Activated CD4-positive, alpha-beta T cell treated with anti-CD3 and anti-CD28 coated beads for 36 hours (primary cell): ENCODE measurements at regions not wholly inside any gene's neighbourhood (a gene's known extent, or its start where the extent isn't known, plus 50 kb on each side); places are given as distances from the start of the nearest gene placed in this dataset.

Source experiments
- ATAC-seq: fragments of 200-7000 bp; cut with Tn5 transposase; one replicate; pipeline ENCODE4 v1.10.0; 2021; ENCODE audit warnings: mild to moderate bottlenecking, moderate library complexity
- CTCF ChIA-PET: fragments of 350-600 bp; sonication (Branson Sonifier 250); formaldehyde crosslinking; loops from one replicate; lab custom pipeline; 2021; ENCODE audit warnings: antibody characterized with exemption; lab: Charles Lee
- POLR2A ChIA-PET: fragments of 350-600 bp; sonication (Branson Sonifier 250); formaldehyde crosslinking; loops from one replicate; lab custom pipeline; 2021; ENCODE audit warnings: antibody characterized with exemption, inconsistent platforms; lab: Charles Lee
- DNase-seq: peaks from one replicate; pipeline ENCODE4 v3.0.0-alpha.2; 2020
- H3K27ac Mint-ChIP-seq: one replicate; pipeline ENCODE4 v1.8.0; 2021; ENCODE audit warnings: mixed read lengths
- H3K27me3 Mint-ChIP-seq: one replicate; pipeline ENCODE4 v1.8.0; 2021; ENCODE audit warnings: mixed read lengths
- H3K36me3 Mint-ChIP-seq: one replicate; pipeline ENCODE4 v1.8.0; 2021; ENCODE audit warnings: low read depth, mixed read lengths
- H3K4me1 Mint-ChIP-seq: one replicate; pipeline ENCODE4 v1.8.0; 2021; ENCODE audit warnings: mixed read lengths
- H3K4me3 Mint-ChIP-seq: one replicate; pipeline ENCODE4 v1.8.0; 2021; ENCODE audit warnings: mild to moderate bottlenecking, moderate library complexity, mixed read lengths
- H3K9me3 Mint-ChIP-seq: one replicate; pipeline ENCODE4 v1.8.0; 2021; ENCODE audit warnings: low read depth, mixed read lengths
- intact Hi-C, 2 experiments: fragments of 100-400 bp; cut with DNase I in 1 of 2; cut with micrococcal nuclease in 1 of 2; formaldehyde crosslinking; loops; one replicate each; pipeline versions ENCODE4 v1.14.2 to v1.15.1; 2022 to 2024; cut with DNase I, micrococcal nuclease

DNA sequence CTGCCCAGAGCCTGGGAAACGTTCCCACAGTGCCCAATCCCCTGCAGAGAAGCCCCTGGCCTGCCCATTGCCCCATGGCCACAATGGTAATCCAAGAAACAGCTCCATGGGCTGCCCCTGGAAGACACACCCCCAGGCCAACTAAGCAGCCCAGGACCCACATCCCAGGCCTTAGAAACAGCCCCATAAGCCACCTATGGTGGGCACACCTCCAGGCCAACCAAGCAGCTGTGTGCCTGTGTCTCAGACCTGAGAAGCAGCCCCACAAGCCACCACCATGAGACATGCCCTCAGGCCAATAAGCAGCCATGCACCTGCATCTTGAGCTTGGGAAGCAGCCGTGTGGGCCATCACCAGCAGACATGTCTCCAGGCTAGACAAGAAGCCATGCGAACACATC, 52.9 kb upstream of the SSBP2 start:
- DNase-seq (no peak), ATAC-seq (no peak)
- peaks cover 15% of the 10 kb centered on the region for H3K9me3 Mint-ChIP-seq
- ChIA-PET CTCF (interaction anchor here (1.0 kb wide), 1 partner anchor 44 kb away, joined by 3 read pairs; no protein-coding TSS in a partner anchor), POLR2A (no interaction called here)
- H3K27ac Mint-ChIP-seq, result no peak overlapping the region
- H3K4me1 Mint-ChIP-seq, result peaks cover 9% of the 10 kb centered on the region
- peaks cover 2% of the 10 kb centered on the region for H3K36me3 Mint-ChIP-seq
- intact Hi-C loops, result no loop called here
- H3K4me3 Mint-ChIP-seq, result no peak overlapping the region
- H3K27me3 Mint-ChIP-seq, result no peaks in the 10 kb centered on the region

- peaks cover 10% of the 10 kb centered on the region for H3K9me3 Mint-ChIP-seq
- H3K27me3 Mint-ChIP-seq, result no peaks in the 10 kb centered on the region
- intact Hi-C loops, result no loop called here
- ATAC-seq (no peak), DNase-seq (no peak)
- peaks cover 2% of the 10 kb centered on the region for H3K36me3 Mint-ChIP-seq
- H3K4me1 Mint-ChIP-seq, result peaks cover 12% of the 10 kb centered on the region
- H3K4me3 Mint-ChIP-seq, result no peak overlapping the region
- H3K27ac Mint-ChIP-seq, result no peak overlapping the region
- CTCF ChIA-PET, result no interaction called here
- POLR2A ChIA-PET, result no interaction called here
Observed at GRCh38 chr5:81802625-81803024, 51.7 kb upstream of the SSBP2 start.

DNA sequence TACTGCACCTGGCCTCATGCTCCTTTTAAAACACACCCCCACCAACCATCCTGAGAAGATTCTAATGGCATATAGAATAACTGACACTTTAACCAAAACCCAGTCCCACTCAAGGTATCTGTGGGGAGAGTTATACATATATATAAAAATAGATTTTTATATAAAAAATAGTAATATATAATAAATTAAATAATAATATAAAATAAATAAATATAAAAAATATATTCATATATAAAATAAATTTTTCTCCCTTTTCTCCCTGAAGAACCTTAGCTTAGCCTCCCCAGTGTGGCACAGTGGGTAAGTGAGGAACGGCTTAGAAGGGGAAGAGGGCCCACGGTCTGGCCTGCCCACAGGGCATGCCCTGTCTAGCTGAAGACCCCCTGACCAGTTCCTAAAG, 51.1 kb upstream of the SSBP2 start:
- no peak for ATAC-seq

DNA sequence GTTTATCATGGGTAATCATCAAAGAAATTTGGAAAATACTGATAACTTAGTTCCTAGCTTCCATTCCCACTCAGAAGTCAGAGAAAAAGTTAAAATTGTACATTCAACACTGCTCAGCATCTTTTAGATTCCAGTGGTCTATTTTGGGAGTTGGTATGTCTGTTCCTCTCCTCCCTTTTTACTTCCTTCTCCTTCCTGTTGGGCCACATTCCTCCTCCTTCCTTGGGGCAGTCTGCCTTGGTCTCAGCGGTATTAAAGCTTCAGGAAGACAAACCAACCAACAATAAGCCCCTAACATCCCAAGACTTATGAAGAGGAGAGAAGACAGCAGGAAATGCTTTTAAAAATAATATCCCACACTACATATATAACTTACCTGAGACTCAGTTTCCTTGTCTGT, 49.9 kb upstream of the SSBP2 start:
- no peaks in the 10 kb centered on the region for H3K27me3 Mint-ChIP-seq
- intact Hi-C loops, result no loop called here
- H3K4me1 Mint-ChIP-seq, result peaks cover 12% of the 10 kb centered on the region
- ATAC-seq (no peak), DNase-seq (no peak)
- no peaks in the 10 kb centered on the region for H3K9me3 Mint-ChIP-seq
- ChIA-PET CTCF (interaction anchor here (0.8 kb wide), 1 partner anchor 11 kb away, joined by 4 read pairs; no protein-coding TSS in a partner anchor), POLR2A (no interaction called here)
- H3K36me3 Mint-ChIP-seq, result no peaks in the 10 kb centered on the region
- H3K27ac Mint-ChIP-seq, result no peak overlapping the region
- no peak overlapping the region for H3K4me3 Mint-ChIP-seq

More for the DNA sequence above, 51.1 kb upstream of the SSBP2 start:
- DNase-seq, result no peak
- intact Hi-C loops, result no loop called here
- H3K4me1 Mint-ChIP-seq, result peaks cover 12% of the 10 kb centered on the region
- peaks cover 2% of the 10 kb centered on the region for H3K36me3 Mint-ChIP-seq
- H3K27ac Mint-ChIP-seq, result no peak overlapping the region
- H3K4me3 Mint-ChIP-seq, result no peak overlapping the region
- CTCF ChIA-PET, result no interaction called here
- H3K27me3 Mint-ChIP-seq, result no peaks in the 10 kb centered on the region
- peaks cover 8% of the 10 kb centered on the region for H3K9me3 Mint-ChIP-seq
- POLR2A ChIA-PET, result no interaction called here
